ENCODE measurements at regions not wholly inside any gene's neighbourhood (a gene's known extent, or its start where the extent isn't known, plus 50 kb on each side); places are given as distances from the start of the nearest gene placed in this dataset.

DNA sequence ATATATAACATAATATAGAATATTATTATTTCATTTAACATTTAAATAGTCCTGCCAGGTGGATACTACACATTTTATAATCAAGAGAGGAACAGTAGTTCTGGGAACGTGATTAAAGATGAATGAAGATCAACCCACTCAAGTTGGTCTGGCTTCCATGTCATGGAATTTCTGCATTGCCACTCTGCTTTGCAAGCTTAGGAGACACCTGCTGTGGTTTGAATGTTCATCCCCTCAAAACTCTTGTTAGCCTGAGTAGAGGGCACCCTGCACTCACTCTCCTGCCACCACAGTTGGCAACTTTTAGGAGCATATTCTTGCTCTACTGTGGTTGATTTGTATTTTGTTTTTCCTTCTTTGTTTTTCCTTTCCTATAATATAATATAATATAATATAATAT is 153.2 kb downstream of the GLUL start:
- no peak overlapping the region for H3K27ac ChIP-seq
- no peak for TF ChIP-seq ZFX (IDR thresholded peaks at IDR 0.05; ENCODE audit: borderline replicate concordance)
- TF ChIP-seq, protein P1, sequence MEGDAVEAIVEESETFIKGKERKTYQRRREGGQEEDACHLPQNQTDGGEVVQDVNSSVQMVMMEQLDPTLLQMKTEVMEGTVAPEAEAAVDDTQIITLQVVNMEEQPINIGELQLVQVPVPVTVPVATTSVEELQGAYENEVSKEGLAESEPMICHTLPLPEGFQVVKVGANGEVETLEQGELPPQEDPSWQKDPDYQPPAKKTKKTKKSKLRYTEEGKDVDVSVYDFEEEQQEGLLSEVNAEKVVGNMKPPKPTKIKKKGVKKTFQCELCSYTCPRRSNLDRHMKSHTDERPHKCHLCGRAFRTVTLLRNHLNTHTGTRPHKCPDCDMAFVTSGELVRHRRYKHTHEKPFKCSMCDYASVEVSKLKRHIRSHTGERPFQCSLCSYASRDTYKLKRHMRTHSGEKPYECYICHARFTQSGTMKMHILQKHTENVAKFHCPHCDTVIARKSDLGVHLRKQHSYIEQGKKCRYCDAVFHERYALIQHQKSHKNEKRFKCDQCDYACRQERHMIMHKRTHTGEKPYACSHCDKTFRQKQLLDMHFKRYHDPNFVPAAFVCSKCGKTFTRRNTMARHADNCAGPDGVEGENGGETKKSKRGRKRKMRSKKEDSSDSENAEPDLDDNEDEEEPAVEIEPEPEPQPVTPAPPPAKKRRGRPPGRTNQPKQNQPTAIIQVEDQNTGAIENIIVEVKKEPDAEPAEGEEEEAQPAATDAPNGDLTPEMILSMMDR (IDR thresholded peaks at IDR 0.05) = no peak

DNA sequence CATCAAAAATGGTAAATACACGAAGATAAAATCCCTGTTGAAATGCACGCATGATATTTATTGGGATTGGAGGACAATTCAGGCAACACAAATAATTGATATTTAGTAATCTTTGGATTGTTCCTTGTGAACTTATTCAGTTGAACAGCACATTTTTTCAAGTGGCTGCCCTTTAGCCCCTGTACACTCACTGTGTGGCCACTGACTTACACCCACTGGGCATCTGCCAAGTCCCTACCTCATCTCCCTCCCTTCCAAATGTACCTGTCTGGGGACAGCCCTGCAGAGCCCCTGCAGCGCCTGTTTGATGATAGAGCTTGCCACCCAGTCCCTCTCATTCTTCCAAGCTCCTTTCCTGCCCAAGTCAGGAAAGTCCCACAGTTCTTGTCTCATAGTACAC is 154.3 kb downstream of the GLUL start:
- no peak for TF ChIP-seq ZFX (IDR thresholded peaks at IDR 0.05; ENCODE audit: borderline replicate concordance)
- TF ChIP-seq, protein P1 (IDR thresholded peaks at IDR 0.05) = no peak
- no peak overlapping the region for H3K27ac ChIP-seq

DNA sequence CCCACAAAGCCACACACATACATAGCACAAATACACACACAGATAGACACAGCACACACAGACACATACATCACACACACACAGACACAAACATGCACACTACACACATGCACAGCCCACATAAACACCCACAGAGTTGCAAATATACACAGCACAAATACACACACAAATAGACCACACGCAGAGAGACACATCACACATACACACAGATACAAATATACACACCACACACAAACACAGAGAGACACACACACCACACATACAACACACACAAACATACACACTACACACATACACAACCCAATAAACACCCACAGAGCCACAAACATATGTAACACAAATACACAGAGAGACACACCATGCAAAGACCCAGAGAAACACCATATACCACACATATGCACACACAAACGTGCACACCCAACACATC is 154.9 kb downstream of the GLUL start:
- TF ChIP-seq, protein P1 (IDR thresholded peaks at IDR 0.05) = no peak
- no peak for TF ChIP-seq ZFX (IDR thresholded peaks at IDR 0.05; ENCODE audit: borderline replicate concordance)
- no peak overlapping the region for H3K27ac ChIP-seq

DNA sequence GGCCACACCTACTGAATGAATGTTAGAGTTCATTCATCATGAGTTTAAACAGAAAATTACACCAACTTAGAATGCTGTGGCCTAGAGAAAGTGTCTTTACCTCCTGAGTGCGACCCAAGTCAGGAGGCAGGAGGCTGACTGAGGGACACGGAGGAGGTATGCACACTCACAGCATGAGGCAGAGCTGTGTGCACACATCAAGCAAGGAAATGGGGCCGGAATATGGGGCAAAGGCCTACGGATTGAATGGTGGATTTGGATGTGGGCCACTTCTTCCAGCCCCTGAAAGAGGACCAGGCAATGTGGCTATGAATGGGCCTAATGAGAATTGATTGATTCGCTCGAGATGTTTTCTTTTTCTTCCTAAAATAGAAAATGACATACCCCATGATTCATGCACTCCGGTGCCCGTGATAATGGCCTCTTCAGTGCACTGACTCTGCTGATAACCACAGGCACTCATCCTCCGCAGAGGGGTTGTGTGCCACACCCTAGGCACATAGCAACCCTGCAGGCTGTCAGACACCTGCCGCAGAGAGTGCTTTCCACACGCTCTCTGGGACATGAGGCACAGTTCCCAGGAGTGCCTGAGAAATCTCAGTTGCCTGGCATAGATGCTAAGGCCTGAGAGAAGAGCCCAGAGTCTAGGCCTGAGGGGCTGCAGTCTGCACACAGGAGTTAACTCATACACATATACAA is 155.5 kb downstream of the GLUL start:
- no peak overlapping the region for H3K27ac ChIP-seq
- no peak for TF ChIP-seq ZFX (IDR thresholded peaks at IDR 0.05; ENCODE audit: borderline replicate concordance)
- TF ChIP-seq, protein P1 (IDR thresholded peaks at IDR 0.05) = no peak

DNA sequence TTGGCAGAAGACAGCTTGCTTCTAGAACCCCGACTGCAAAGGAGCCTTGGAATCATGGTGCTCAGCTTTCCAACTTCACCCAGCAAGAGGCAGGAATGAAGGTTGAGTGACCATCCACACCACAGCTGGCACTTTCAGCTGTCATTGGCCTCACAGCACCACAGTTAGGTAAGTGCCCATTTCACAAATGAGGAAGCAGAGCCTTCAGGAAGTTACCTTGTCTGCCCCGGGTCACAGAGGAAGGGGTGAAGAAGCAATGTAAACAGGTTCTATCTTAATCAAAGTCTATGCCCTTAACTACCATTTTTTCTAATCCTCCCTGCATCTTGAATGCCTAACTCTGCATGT is 156.0 kb downstream of the GLUL start:
- no peak overlapping the region for H3K27ac ChIP-seq
- TF ChIP-seq, protein P1 (IDR thresholded peaks at IDR 0.05) = no peak
- TF ChIP-seq ZFX (IDR thresholded peaks at IDR 0.05; ENCODE audit: borderline replicate concordance) = no peak

DNA sequence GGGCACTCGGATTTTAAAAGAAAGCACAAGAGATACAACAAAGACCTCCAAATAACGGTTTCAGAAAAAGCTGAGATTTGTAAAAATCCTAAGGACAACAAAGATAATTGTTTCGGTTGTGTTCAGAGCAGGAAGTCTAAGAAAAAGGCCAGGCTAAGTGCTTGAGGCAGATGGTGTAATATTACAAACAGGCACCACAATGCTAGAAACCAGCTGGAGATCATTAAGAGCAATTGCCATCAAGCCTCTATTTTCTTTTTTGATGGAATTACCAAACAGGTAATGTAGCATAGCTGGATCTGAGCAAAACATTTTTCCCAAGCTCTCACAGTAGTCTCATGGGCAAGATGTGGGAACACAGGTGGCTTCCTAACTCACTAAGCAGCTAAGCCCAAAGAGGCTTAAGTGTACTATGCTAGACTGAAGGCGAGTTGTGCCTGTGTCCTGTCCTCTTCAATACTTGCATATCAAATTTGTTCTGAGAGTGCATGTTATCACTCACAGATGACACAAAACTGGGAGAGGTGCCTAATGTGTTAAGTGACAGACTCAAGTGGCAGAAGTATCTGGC is 161.6 kb downstream of the GLUL start:
- TF ChIP-seq, protein P1 (IDR thresholded peaks at IDR 0.05) = no peak
- no peak for TF ChIP-seq ZFX (IDR thresholded peaks at IDR 0.05; ENCODE audit: borderline replicate concordance)
- no peak overlapping the region for H3K27ac ChIP-seq

DNA sequence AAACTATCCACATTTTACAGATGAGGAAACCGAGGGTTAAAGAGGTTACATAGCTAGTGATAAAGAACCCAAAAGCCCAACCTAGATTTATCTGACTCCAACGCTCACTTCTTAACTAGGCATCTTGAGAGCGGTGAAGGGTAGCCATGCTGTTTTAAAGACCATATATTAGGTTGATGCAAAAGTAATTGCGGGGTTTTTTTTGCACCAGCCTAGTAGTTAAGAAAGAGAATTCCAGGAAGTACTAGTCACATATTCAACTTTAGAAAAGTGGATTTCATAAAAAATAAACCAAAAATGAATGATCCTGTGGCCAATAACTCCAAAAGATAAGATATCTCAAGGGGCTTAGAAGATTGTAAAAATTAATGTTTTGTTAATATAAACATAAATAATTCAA is 162.1 kb downstream of the GLUL start:
- no peak for TF ChIP-seq ZFX (IDR thresholded peaks at IDR 0.05; ENCODE audit: borderline replicate concordance)
- TF ChIP-seq, protein P1 (IDR thresholded peaks at IDR 0.05) = no peak

More for the DNA sequence above, 162.1 kb downstream of the GLUL start:
- no peak overlapping the region for H3K27ac ChIP-seq
